Gastrocnemius medialis (tissue), 4 donors: ENCODE measurements at regions not wholly inside any gene's neighbourhood (a gene's known extent, or its start where the extent isn't known, plus 50 kb on each side); places are given as distances from the start of the nearest gene placed in this dataset.

Source experiments
- ATAC-seq, 2 donors: fragments of 150-250 bp; one replicate each; pipeline ENCODE4 v1.9.1; 2016
- DNase-seq, 2 donors: peaks; one replicate each; pipeline ENCODE4 v3.0.0-alpha.2; 2019
- H3K27ac ChIP-seq, 4 donors: fragments of 200-600 bp; sonication (generic); 1 replicate in 1 of 4; 2 replicates in 3 of 4; pipeline ENCODE4 v1.5.1; 2016 to 2018; ENCODE audit warnings: mild to moderate bottlenecking in 2 of 4, moderate library complexity in 1 of 4
- H3K27me3 ChIP-seq, 3 donors: fragments of 200-600 bp; sonication (generic) in 2 of 3; 1 replicate in 1 of 3; 2 replicates in 2 of 3; pipeline versions ENCODE4 v1.5.1 to v1.6.0; 2016 to 2019; ENCODE audit warnings: mild to moderate bottlenecking in 1 of 3, moderate library complexity in 1 of 3
- H3K36me3 ChIP-seq, 2 donors: fragments of 200-600 bp; sonication (generic) in 1 of 2; one replicate each; pipeline ENCODE4 v1.5.1; 2017 to 2018
- H3K4me1 ChIP-seq, 2 donors: fragments of 200-600 bp; sonication (generic) in 1 of 2; one replicate each; pipeline ENCODE4 v1.5.1; 2016 to 2017; ENCODE audit warnings: mild to moderate bottlenecking in 2 of 2
- H3K4me3 ChIP-seq, 4 donors: fragments of 200-600 bp; sonication (generic) in 3 of 4; 1 replicate in 1 of 4; 2 replicates in 3 of 4; pipeline ENCODE4 v1.5.1; 2016 to 2019; ENCODE audit warnings: mild to moderate bottlenecking in 2 of 4
- H3K9me3 ChIP-seq, 3 donors: fragments of 200-600 bp; sonication (generic) in 2 of 3; 1 replicate in 1 of 3; 2 replicates in 2 of 3; pipeline ENCODE4 v1.5.1; 2016 to 2019
- CTCF ChIP-seq, 5 experiments: fragments of 450-650 bp in 3 of 5; fragments of 200-600 bp in 2 of 5; sonication (generic) in 2 of 5; IDR thresholded peaks in 4 of 5; conservative IDR thresholded peaks in 1 of 5; 1 replicate in 4 of 5; 2 replicates in 1 of 5; pipeline ENCODE4 v1.5.1; 2016 to 2019; ENCODE audit warnings: antibody characterized with exemption in 5 of 5, mild to moderate bottlenecking in 3 of 5, moderate library complexity in 3 of 5
- POLR2A ChIP-seq, 2 donors: fragments of 450-650 bp; IDR thresholded peaks; one replicate each; pipeline ENCODE4 v1.6.1; 2017; ENCODE audit warnings: antibody characterized with exemption in 2 of 2, mild to moderate bottlenecking in 2 of 2, moderate library complexity in 2 of 2
- in situ Hi-C, 4 donors: fragments of 200-750 bp; cut with MboI; loops; one replicate each; pipeline versions ENCODE4 v1.15.0 to v1.8.0; 2017; ENCODE audit warnings: low sequenced_read_pairs in 4 of 4
- intact Hi-C: fragments of 100-400 bp; cut with DNase I; formaldehyde crosslinking; loops from one replicate; pipeline ENCODE4 v1.15.1; 2023; ENCODE audit warnings: low total_unique reads

- no peak for ATAC-seq
- intact Hi-C loops (no loop called here), in situ Hi-C loops (no loop called here)
- no peaks in the 10 kb centered on the region for H3K4me1 ChIP-seq
- no peak overlapping the region for H3K4me3 ChIP-seq
- no peaks in the 10 kb centered on the region for H3K36me3 ChIP-seq
- no peak overlapping the region for H3K27ac ChIP-seq
- no peak for DNase-seq
- H3K9me3 ChIP-seq: no peaks in the 10 kb centered on the region
- H3K27me3 ChIP-seq: no peaks in the 10 kb centered on the region
- TF ChIP-seq CTCF (IDR thresholded peaks at IDR 0.05 in 4 of 5, conservative IDR thresholded peaks at IDR 0.05 in 1 of 5) (no peak), POLR2A (IDR thresholded peaks at IDR 0.05) (no peak)
Observed at GRCh38 chr4:116872308-116872707, 213.1 kb downstream of the TRAM1L1 start.

GRCh38 chr4:116870686-116871085 lies 214.7 kb downstream of the TRAM1L1 start:
- H3K36me3 ChIP-seq: no peaks in the 10 kb centered on the region
- H3K4me3 ChIP-seq: no peak overlapping the region
- DNase-seq (no peak), ATAC-seq (no peak)
- H3K27me3 ChIP-seq: no peaks in the 10 kb centered on the region
- no peaks in the 10 kb centered on the region for H3K9me3 ChIP-seq
- in situ Hi-C loops: no loop called here
- intact Hi-C loops: no loop called here
- no peak overlapping the region for H3K27ac ChIP-seq
- no peaks in the 10 kb centered on the region for H3K4me1 ChIP-seq
- TF ChIP-seq CTCF (IDR thresholded peaks at IDR 0.05 in 4 of 5, conservative IDR thresholded peaks at IDR 0.05 in 1 of 5) (no peak), POLR2A (IDR thresholded peaks at IDR 0.05) (no peak)

GRCh38 chr4:116866106-116866505 lies 219.3 kb downstream of the TRAM1L1 start:
- in situ Hi-C loops (no loop called here), intact Hi-C loops (no loop called here)
- H3K36me3 ChIP-seq: no peaks in the 10 kb centered on the region
- H3K27ac ChIP-seq: no peak overlapping the region
- no peaks in the 10 kb centered on the region for H3K27me3 ChIP-seq
- TF ChIP-seq POLR2A (IDR thresholded peaks at IDR 0.05): no peak
- TF ChIP-seq CTCF (IDR thresholded peaks at IDR 0.05 in 4 of 5, conservative IDR thresholded peaks at IDR 0.05 in 1 of 5): no peak
- no peak for ATAC-seq
- H3K9me3 ChIP-seq: no peaks in the 10 kb centered on the region
- no peak overlapping the region for H3K4me3 ChIP-seq
- H3K4me1 ChIP-seq: no peaks in the 10 kb centered on the region
- DNase-seq: no peak

GRCh38 chr4:116862592-116862991 lies 222.8 kb downstream of the TRAM1L1 start:
- intact Hi-C loops (no loop called here), in situ Hi-C loops (no loop called here)
- H3K4me3 ChIP-seq: no peak overlapping the region
- no peak for DNase-seq
- TF ChIP-seq CTCF (IDR thresholded peaks at IDR 0.05 in 4 of 5, conservative IDR thresholded peaks at IDR 0.05 in 1 of 5): no peak
- no peak for TF ChIP-seq POLR2A (IDR thresholded peaks at IDR 0.05)
- no peaks in the 10 kb centered on the region for H3K36me3 ChIP-seq
- H3K27ac ChIP-seq: no peak overlapping the region
- no peaks in the 10 kb centered on the region for H3K9me3 ChIP-seq
- H3K27me3 ChIP-seq: no peaks in the 10 kb centered on the region
- ATAC-seq: no peak
- no peaks in the 10 kb centered on the region for H3K4me1 ChIP-seq

- Histone ChIP-seq H3K4me1 (no peaks in the 10 kb centered on the region), H3K27ac (no peak overlapping the region), H3K4me3 (no peak overlapping the region), H3K9me3 (no peaks in the 10 kb centered on the region), H3K36me3 (no peaks in the 10 kb centered on the region), H3K27me3 (no peaks in the 10 kb centered on the region)
- TF ChIP-seq POLR2A (IDR thresholded peaks at IDR 0.05) (no peak), CTCF (IDR thresholded peaks at IDR 0.05 in 4 of 5, conservative IDR thresholded peaks at IDR 0.05 in 1 of 5) (no peak)
- in situ Hi-C loops: no loop called here
- intact Hi-C loops: no loop called here
- no peak for ATAC-seq
- DNase-seq: no peak
Observed at GRCh38 chr4:116860891-116861290, 224.5 kb downstream of the TRAM1L1 start.
